COR-L47 (cell line): ENCODE measurements at regions not wholly inside any gene's neighbourhood (a gene's known extent, or its start where the extent isn't known, plus 50 kb on each side); places are given as distances from the start of the nearest gene placed in this dataset.
A peak's percentile ranks its signal among the peaks of the same experiment; 100 is the strongest.

Experiments
- DNase-seq: peaks from one replicate; lab custom pipeline; 2025; lab: John Stamatoyannopoulos, UW

DNA sequence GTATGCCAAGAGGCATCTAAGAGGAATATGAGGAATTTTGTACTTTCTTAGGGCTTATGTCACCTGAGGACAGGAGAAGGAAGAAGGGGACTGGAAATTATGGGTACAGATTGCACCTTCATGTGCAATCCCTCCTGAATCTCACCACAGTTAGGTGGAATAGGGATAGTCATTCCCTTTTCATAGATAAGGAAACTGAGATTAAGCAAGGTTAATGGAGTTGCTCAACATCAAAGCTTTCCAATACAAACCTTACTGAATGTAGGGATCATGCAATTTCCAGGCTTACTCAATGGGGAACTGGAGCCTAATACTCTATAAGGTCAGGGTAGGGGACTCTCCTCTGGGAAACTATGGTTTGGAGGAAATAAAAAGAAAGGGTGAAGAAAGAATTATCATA, 133.0 kb downstream of the C11orf87 start:
- no peak for DNase-seq

DNA sequence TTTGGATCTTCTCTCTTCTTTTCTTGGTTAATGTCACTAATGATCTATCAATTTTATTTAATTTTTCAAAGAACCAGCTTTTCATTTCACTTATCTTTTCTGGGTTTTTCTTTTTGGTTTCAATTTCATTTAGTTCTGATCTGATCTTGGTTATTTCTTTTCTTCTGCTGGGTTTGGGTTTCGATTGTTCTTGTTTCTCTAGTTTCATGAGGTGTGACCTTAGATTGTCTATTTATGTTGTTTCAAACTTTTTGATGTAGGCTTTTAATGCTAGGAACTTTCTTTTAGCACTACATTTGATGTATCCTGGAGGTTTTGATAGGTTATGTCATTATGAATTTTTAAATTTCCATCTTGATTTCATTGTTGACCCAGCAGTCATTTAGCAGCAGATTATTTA, 142.3 kb downstream of the C11orf87 start:
- no peak for DNase-seq

DNA sequence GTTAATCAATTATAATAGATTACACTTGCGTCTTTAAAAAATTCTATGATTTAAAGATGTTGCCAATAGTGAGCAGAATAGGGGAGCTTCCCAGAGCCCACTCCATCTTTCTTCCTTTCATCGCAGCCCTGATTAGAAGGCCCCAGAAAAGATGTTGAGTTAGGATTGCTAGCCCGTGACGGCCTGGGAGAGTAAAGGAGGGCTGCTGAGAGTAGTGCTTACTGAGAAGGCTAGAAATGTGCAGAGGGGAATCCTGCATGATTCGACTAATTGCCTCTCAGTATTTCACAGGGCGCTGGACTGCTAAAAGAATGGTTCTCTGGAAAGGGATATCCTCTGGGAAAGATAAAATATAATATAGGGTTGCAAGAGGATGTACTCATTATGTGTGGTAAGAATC, 160.5 kb downstream of the C11orf87 start:
- DNase-seq: no peak

DNA sequence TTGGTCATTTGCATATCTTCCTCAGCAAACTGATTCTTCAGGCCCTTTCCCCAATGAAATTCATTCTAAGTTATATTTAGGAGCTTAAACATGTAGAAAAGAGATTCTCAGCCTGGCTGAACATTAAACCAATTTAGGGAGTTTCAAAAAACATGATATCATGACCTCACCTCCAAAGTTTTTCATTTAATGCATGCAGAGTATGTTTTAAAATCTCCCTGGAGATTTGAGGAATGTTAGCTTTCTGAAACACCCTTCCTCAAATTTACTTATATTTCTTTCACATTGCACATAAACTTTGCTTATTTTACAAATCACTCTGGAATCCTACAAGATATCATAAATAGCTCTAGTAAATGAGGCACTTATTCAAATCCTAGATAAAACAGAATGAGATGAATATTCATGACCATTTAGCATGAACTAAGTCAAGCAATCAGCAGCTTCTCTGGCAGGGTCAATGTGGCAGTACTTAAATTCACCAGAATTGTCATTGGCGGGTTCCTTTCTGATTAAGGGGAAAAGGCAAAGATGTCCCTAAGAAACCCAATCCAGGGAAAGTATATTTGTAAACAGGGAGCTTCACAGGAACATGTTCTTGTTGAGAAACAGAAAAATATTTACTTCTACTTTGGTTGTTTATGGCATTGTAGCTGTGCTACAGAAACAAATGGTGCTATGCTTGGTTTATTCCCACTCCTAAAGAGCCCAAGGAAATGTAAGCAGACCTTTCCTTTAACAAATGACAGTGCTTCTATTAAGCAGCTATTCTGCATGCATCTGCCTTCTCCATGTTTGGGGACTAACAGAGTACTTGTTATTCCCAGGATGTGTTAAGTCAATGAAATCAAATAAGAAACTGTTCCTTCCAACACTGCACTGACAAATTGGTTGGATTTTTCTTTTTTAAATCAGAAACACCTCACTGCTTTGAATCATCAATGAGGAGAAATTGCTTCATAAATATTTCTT, 162.3 kb downstream of the C11orf87 start:
- DNase-seq: no peak

DNA sequence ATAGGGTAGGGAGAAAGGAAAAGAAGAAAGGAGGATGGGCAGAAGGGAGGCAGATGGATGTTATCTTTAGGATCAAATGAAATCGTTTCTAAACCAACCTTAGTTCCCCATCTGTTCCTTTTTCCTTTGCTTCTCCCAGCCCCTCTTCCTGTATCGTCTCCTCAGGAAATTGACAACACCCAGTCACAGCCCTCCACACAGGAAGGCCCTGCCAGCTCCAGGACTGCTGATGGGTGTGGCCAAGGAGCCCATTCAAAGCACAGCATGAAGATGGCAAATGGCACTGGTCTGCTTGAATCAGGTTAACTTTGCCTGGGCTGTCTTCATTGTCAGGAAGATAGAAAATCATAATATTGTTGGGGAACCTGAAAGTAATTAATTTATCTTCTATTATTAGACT, 164.8 kb downstream of the C11orf87 start:
- no peak for DNase-seq

DNA sequence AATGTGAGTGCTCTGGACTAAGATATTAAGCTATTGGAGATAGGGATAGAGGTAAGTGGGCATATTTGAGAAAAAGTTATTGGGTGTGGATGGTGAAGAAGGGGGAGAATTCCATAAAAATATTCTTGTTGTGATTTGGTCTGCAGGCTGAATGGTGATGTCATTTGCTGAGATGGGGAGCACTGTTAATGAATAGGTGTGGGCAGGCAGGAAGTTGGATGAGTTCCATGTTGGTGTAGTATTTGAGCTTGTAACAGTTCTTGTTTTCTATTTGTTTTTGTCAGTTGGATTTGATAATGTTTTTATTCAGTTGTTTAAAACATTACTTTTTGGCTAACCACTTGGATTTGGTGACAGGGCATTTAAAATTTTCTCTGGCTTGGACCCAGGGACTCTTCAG, 168.8 kb downstream of the C11orf87 start:
- DNase-seq: no peak

DNA sequence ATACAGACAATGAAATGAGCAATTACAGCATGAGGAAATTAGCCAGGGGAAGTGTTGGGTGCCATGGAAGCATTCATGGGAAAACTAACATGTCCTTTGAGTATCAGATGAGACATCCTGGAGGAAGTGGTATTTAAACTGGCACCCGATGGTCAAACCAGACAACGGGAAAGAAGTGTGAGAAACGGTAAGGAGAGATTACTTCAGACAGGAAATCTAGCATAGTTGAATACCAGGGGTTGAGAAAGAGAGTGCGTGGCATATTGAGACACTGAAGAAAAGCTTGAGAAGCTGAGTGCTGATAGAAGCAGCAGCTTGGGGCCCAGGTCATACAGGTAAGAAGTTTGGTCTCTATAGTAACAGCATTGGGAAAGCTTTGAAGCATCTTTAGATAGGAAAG, 175.3 kb downstream of the C11orf87 start:
- no peak for DNase-seq

DNA sequence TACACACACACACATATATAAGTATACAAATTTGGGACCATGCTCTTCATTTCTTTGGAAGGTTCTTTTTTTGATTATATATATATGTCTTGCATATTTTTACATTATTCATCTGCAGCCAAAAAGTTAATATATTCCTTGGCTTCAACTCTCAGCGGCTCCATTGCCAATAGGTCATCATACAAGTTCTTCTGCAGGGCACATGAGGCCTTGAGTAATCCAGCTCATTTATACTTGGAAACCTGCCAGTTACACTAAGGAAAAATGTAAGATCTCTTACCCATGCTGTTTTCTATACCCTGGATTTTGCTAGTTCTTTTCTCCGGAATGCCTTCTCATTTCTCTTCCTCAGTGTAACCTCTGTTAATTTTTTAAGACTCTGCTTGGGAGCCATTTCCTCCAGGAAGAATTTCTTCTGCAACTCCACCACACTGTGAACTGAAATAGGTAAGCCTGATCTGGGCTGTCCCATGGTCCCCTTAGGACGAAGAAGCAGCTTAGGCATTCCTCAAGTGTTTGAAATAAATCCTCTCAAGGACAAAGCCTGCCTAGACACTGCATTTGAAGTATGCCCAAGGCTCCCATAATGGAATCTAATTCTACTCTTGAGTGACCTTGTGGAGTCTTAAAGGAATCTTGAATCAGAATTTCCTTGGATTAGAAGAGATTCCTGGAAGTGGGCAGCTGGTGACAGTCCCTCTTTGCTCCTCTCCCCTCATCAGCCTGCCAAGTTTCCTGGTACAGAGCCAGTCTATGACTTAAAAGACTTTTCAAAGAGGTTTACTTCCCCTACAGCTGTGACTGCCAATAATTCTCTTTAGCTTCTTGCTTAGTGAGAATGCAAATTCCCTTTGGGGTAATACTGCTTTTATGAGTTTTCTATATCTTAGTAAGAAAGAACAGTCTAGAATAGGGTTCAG, 182.8 kb downstream of the C11orf87 start:
- no peak for DNase-seq

DNA sequence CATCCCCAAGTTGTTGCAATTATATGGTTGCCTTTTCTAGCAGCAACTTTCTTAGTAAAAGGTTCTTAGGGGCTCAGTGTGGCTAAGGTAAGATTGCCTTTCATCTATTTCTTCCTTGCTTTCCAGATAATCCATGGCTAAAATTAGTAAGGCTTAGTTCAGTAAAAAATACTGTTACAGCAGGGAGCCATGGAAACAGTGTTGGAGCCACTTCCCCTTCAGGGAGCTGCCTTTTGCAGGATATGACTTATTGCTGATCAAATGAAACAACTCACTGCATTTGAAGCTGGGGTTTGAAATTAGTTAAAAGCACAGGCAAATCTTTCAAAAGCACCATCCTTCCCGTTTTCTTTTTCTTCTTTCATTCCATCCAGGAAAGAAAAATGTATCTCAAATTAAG, 184.3 kb downstream of the C11orf87 start:
- DNase-seq: no peak

DNA sequence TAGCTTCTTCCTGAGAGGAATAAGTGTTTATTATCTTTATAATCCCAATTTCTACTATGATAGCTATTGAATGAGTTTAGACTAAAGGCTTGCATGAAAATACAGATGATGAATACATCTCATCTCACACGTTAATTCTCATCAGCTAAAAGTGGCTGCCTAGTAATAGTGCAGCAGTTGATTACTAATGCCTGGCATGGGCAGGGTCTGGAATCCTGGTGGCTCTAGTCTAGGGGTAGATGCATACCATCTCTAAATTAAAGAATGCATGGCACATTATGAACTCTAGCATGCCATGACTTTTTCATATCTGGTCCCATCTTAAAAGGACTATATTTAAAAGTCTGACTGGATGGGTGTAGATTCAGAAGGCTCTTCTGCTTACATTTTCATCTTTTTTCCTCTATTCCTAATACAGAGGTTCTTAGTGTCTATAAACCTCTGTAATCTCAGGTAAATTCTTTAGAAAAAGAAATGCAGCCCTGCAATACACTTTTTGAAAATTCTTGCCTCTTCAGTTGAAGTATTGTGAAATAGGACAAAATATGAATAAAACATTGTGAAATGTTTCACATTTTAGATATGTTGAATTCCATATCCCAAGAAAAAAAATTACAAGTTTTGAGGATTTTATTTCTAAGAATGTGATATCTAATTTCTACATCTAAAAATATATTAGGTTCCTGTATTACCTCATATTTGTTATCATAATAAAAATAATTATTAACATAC, 187.6 kb downstream of the C11orf87 start:
- no peak for DNase-seq

DNA sequence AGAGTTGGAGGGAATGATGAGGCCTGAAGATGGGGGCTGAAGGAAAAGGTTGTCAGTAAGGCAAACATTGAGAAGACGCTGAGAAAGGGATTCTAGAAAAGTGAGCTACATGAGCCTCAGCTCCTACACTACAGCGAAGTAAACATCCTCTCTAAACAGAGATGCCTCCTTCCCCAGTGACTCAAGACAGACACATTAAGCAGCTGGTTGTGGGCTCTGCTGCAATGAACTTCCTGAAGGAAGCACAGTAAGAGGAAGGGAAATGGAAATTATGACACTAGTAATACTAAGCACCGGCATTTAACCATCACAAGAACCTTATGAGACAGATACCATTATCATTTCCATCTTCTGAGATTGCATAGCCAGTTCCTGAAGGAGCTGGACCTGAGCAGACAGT, 190.5 kb downstream of the C11orf87 start:
- no peak for DNase-seq

DNA sequence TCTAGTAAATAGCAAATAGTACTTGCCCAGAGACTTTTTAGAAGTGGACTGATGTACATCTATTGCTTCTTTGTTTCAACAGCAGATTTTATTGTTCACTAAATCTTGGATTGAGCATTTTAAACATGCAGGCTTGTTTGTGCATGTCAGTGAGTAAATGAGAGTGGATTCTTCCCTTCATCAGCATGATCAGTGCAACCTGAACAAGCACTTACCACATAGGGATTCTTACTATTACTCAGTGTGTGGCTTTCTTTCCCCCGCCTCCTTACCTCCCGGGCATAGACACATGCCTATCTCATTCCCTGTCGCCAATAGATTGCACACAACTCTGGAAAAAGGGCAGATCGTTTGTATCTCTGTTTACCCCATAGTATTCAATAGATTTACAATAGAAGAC, 197.5 kb downstream of the C11orf87 start:
- DNase-seq: no peak

DNA sequence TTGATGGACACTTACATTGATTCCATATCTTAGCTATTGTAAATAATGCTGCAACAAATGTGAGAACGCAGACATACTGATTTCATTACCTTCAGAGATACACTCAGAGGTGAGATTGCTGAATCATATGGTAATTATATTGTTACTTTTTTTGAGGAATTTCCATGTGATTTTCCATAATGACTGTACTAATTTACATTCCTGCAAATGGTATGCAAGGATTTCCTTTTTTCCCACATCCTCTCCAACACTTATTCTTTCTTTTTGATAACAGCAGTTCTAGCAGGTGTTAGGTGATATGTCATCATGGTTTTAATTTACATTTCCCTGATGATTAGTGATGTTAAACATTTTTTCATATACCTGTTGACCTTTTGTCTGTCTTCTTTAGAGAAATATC, 207.7 kb downstream of the C11orf87 start:
- no peak for DNase-seq

DNA sequence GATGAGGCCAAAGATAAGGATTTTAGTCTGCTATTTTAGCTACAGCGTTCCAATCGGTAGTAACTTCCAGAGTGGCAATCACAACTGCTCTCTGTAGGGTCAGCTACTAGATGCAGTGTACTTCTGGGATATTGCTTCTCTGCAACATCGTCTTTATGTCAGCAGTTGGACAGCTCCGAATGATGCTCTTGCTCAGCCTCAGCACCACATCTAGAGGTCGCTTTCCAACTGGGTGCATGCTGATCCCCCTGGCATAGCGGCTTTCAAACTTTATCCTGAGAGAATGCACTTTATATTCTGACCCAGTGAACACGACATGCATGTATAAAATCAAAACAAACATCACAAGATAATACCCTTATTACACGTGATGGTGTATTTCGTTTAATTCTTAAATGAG, 219.6 kb downstream of the C11orf87 start:
- no peak for DNase-seq

DNA sequence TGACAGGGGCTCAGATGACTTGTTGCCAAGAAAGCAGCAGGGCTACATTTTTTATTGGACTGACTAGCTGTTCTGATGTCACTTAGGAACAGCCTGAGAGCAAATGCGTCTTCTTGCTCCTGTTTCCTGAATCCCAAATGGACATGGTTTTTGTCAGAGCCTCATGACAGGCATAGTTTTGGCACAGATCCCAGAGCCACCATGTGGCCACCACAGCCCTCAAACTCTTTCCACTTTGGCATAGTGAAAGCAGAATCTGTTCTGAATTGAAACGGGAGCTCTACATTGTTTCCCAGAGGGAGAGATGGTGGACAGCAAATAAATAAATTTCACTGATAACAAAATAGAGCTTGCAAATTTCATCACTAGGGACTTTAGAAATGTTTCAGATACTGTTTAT, 222.2 kb downstream of the C11orf87 start:
- peak; percentile 94 for DNase-seq

DNA sequence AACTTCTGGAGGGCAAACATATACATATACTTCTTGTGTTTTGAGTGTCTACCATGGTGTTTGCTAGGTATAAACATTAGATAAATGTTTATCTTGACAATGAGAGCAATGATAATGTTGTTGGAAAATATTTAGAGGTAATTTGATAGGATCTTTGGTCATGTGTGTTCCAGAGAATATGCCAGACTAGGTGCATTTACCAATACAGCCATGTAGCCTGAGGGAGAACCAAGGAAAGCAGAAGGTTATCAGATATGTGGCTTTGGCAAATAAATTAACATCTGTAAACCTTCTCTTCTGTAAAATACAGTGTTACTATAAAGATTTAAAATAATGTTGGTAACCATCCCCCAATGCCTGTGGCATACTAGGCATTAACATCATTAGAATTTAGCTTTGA, 226.8 kb downstream of the C11orf87 start:
- DNase-seq: no peak

DNA sequence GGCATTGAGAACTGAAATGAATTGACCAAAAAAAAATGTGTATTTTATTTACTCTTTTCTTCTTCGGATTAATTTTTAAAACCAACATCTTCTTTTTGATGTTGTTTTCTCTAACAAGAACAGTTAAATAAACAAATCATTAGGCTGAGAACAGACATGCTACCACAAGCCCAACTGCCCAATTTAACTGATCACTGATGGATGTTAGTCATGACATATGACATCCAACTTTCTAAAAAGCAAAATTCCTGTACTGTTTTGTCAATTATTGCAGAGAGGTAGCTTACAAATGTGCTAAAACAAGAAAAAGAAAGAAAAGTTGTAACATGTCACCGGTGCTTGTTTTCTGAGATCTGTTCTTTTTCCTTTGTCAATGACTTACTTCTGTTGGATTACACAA, 232.1 kb downstream of the C11orf87 start:
- no peak for DNase-seq

DNA sequence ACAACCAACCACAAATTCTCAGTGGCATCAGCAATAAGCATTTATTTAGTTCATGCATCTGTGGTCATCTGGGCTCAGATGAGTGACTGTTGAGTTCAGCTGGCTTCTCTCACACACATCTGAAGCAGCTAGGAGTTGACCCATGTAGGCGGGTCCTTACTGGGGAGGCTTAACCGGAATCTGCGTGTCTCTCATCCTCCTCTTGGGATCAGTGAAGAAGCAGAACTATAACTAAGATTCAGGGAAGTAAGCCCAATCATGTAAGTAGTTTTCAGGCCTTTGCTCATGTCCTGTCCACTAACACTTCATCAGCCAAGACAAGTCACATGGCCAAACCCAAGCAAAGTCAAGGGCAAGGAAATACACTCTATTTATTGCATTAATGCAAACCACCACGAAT, 236.2 kb downstream of the C11orf87 start:
- DNase-seq: no peak

DNA sequence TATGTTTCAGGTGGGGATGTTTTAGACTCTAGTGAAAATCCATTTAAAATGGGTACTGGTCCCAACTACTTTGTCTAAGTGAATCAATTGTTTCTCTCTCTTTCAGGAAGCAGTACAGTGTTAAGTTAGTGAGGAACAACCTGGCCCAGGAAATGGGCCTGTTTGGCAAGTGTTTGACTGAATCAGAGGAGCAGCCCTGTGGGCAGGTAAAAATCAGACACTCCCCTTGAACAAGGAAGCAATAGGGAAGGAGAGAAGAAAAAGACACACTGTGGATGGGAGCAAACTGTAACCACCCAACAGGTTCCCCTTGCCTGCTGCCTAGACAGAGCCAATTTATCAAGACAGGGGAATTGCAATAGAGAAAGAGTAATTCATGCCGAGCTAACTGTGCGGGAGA, 245.7 kb downstream of the C11orf87 start:
- DNase-seq: no peak

DNA sequence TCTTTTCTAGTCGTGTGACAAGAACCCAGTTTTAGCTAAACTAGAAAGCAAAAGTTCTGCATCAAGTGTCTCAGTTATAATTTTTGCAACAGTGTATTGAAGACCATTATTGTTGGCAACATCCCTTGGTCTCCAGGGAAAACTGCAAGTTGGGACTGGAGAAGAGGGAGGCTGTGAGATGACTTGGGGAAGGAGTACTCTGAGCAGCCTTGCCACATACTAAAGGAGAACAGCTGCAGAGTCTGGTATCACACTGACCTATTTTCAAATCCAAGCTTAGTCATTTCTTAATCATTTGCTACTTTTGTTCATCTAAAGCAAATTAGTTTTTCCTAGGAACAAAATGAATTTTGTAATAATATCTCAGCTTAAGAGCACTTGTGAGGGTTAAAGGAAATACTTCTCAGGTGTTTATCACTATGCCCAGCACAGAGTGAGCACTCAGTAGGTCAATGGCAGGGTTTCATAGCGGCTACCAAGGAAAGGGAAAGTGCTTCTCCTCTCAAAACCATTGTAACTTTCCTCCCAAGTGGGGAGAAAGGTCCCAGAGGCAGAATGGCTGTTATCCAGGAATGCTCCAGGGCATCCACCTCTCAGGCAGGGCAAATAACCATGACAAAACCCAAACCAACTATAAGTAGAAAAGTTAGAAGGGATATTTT, 247.1 kb downstream of the C11orf87 start:
- no peak for DNase-seq

DNA sequence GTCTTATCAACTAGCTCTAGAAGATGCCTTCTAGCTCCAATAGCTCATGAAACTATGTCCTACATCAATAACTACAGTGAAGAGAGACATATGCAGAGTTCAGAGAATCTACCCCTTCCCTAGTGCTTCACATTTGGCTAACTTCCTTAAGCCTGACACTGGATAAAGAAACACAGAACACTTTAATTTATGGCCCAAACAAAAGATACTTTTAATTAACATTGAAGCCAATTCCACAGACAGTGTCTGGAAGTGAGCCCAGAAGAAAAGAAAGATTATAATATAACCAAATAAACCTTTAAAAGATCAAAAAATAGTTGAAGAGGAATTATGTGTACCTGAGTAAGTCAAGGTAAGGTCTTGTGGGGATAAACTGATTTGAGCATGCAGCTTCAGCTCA, 255.2 kb downstream of the C11orf87 start:
- no peak for DNase-seq

DNA sequence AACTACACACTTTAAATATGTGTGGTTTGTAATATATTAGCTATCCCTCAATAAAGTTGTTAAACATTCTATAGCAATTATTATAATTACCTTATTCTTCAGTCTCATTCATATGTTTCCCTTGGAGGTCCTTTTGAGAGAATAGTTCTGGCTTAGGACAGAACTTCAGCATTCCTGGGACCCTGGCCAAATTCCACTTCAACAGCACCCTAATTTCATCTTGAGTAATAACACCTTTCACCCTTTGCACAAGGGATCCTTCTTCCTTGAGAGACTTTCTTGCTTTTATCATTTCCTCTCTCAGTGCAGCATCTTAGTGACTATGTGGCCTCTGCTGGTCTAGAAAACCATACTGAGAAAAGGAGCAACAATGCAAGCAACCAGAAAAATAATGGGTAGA, 255.9 kb downstream of the C11orf87 start:
- DNase-seq: no peak
